ENCODE measurements at regions not wholly inside any gene's neighbourhood (a gene's known extent, or its start where the extent isn't known, plus 50 kb on each side); places are given as distances from the start of the nearest gene placed in this dataset.
A peak's percentile ranks its signal among the peaks of the same experiment; 100 is the strongest.

GRCh38 chr19:28873301-28873700 lies 339.6 kb downstream of the UQCRFS1 start:
- DNase-seq (peak in 1 of 5 donors; percentile 43), ATAC-seq (peak in 3 of 4 donors; percentile 40 to 75 (median 68))
- no peak overlapping the region for H3K27ac ChIP-seq
- H3K9me3 ChIP-seq, result no peaks in the 10 kb centered on the region
- no peak overlapping the region for H3K4me3 ChIP-seq
- peaks cover 0 to 10% (median 0%) of the 10 kb centered on the region in 12 donors for H3K4me1 ChIP-seq
- no peaks in the 10 kb centered on the region for H3K36me3 ChIP-seq
- 25 to 48% (median 26%) methylated on average over 2 of the region's 2 CpGs for WGBS, 4 donors
- TF ChIP-seq POLR2A (IDR thresholded peaks at IDR 0.05), result no peak
- TF ChIP-seq, protein P1, sequence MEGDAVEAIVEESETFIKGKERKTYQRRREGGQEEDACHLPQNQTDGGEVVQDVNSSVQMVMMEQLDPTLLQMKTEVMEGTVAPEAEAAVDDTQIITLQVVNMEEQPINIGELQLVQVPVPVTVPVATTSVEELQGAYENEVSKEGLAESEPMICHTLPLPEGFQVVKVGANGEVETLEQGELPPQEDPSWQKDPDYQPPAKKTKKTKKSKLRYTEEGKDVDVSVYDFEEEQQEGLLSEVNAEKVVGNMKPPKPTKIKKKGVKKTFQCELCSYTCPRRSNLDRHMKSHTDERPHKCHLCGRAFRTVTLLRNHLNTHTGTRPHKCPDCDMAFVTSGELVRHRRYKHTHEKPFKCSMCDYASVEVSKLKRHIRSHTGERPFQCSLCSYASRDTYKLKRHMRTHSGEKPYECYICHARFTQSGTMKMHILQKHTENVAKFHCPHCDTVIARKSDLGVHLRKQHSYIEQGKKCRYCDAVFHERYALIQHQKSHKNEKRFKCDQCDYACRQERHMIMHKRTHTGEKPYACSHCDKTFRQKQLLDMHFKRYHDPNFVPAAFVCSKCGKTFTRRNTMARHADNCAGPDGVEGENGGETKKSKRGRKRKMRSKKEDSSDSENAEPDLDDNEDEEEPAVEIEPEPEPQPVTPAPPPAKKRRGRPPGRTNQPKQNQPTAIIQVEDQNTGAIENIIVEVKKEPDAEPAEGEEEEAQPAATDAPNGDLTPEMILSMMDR (IDR thresholded peaks at IDR 0.05), result no peak
- peaks cover 0 to 14% (median 0%) of the 10 kb centered on the region in 9 donors for H3K27me3 ChIP-seq
- intact Hi-C loops (cut with DNase I), result loop anchor here in 3 of 10 donors (10.0 kb wide), 2 partner anchors 408 to 908 kb away; no protein-coding TSS in a partner anchor

DNA sequence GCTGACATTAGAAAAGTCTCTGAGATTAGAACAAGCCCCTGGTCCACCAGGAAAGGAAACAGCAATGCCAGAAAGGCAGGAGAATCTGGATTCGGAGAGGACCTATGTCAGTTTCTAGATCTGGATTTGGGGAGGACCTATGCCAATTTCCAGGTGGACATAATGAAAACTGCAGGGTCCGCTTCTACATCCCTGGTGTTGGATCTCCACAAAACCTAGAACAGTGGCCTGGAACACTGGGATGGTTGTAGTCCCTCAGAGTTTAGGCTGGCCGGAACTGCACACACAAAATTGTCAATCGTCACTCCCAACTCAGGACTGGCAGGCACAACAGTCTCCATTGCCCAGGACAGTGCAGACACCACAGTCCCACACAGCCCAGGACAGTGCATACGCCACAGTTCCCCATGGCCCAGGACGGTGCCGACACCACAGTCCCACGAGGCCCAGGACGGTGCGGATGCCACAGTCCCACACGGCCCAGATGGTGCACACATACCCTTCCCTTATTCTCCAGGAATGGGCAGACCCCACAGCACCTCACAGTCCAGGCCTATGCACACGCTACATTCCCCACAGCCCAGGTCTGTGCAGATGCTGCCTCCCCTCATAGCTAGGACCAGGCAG lies 341.7 kb downstream of the UQCRFS1 start:
- H3K4me3 ChIP-seq, result no peak overlapping the region
- H3K4me1 ChIP-seq, result peaks cover 0 to 10% (median 0%) of the 10 kb centered on the region in 12 donors
- no peak for DNase-seq
- peak in 1 of 4 donors; percentile 30 for ATAC-seq
- H3K27me3 ChIP-seq, result peaks cover 0 to 14% (median 0%) of the 10 kb centered on the region in 9 donors
- no peaks in the 10 kb centered on the region for H3K9me3 ChIP-seq
- 86 to 94% (median 91%) methylated on average over 5 to 12 of the region's 12 CpGs for WGBS, 4 donors
- intact Hi-C loops (cut with DNase I), result loop anchor here in 3 of 10 donors (10.0 kb wide), 2 partner anchors 406 to 906 kb away; no protein-coding TSS in a partner anchor
- H3K36me3 ChIP-seq, result no peaks in the 10 kb centered on the region
- no peak overlapping the region for H3K27ac ChIP-seq
- TF ChIP-seq POLR2A (IDR thresholded peaks at IDR 0.05), result no peak
- TF ChIP-seq, protein P1 (IDR thresholded peaks at IDR 0.05), result no peak

GRCh38 chr19:28869459-28869858 lies 343.5 kb downstream of the UQCRFS1 start:
- peaks cover 0 to 14% (median 0%) of the 10 kb centered on the region in 9 donors for H3K27me3 ChIP-seq
- 67 to 85% (median 71%) methylated on average over 2 to 5 of the region's 5 CpGs for WGBS, 4 donors
- no peak for TF ChIP-seq POLR2A (IDR thresholded peaks at IDR 0.05)
- TF ChIP-seq, protein P1 (IDR thresholded peaks at IDR 0.05), result no peak
- H3K4me3 ChIP-seq, result no peak overlapping the region
- no peak for DNase-seq
- H3K27ac ChIP-seq, result no peak overlapping the region
- no peak for ATAC-seq
- no peaks in the 10 kb centered on the region for H3K9me3 ChIP-seq
- intact Hi-C loops (cut with DNase I), result no loop called here
- no peaks in the 10 kb centered on the region for H3K36me3 ChIP-seq
- H3K4me1 ChIP-seq, result peaks cover 0 to 18% (median 2%) of the 10 kb centered on the region in 12 donors

- Histone ChIP-seq H3K4me3 (no peak overlapping the region), H3K4me1 (peaks cover 0 to 25% (median 6%) of the 10 kb centered on the region in 12 donors), H3K36me3 (no peaks in the 10 kb centered on the region), H3K27ac (no peak overlapping the region), H3K27me3 (peaks cover 0 to 14% (median 0%) of the 10 kb centered on the region in 9 donors), H3K9me3 (no peaks in the 10 kb centered on the region)
- no peak for TF ChIP-seq POLR2A (IDR thresholded peaks at IDR 0.05)
- TF ChIP-seq, protein P1 (IDR thresholded peaks at IDR 0.05), result no peak
- no peak for ATAC-seq
- DNase-seq, result no peak
- 81 to 83% (median 83%) methylated on average over 9 of the region's 9 CpGs for WGBS, 4 donors
- intact Hi-C loops (cut with DNase I), result no loop called here
These were observed 344.1 kb downstream of the UQCRFS1 start for GRCh38 chr19:28868836-28869235.

Measured in heart left ventricle (tissue), 16 donors.